GM21717 (cell line): ENCODE measurements at regions not wholly inside any gene's neighbourhood (a gene's known extent, or its start where the extent isn't known, plus 50 kb on each side); places are given as distances from the start of the nearest gene placed in this dataset.
"Not testable (repeated sequence)": the region's sequence is repeated elsewhere in the genome, so short reads cannot be mapped to it uniquely, and the experiment has no call there.

ENCODE experiments used
- ATAC-seq: cut with Tn5 transposase; IDR thresholded peaks from one replicate; pipeline ENCODE4 v1.9.1; 2021; ENCODE audit warnings: mild to moderate bottlenecking, moderate library complexity; ENCODE audit not compliant: unreplicated experiment

GRCh38 chr22:49475253-49475652 is 352.4 kb downstream of the BRD1 start:
- ATAC-seq, result no peak

DNA sequence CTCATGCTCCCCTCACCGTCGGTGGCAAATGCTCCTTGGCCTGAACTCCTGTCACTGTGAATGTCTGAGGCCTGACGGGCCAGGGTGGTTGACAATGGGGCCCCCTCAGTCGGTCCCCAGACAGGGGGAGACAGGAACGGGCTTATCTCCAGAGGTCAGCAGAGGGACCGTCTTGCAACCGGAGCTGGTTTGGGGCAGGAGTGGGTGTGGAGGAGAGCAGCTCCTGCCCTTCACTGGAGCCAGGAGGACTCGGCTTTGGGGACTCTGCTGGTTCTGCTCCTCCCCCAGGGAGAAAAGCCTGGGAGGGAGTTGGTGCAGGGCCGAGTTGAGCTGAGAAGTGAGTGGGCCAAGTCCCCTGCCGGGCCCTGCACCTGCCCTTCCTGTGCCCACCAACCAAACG is 354.4 kb downstream of the BRD1 start:
- ATAC-seq, result no peak

DNA sequence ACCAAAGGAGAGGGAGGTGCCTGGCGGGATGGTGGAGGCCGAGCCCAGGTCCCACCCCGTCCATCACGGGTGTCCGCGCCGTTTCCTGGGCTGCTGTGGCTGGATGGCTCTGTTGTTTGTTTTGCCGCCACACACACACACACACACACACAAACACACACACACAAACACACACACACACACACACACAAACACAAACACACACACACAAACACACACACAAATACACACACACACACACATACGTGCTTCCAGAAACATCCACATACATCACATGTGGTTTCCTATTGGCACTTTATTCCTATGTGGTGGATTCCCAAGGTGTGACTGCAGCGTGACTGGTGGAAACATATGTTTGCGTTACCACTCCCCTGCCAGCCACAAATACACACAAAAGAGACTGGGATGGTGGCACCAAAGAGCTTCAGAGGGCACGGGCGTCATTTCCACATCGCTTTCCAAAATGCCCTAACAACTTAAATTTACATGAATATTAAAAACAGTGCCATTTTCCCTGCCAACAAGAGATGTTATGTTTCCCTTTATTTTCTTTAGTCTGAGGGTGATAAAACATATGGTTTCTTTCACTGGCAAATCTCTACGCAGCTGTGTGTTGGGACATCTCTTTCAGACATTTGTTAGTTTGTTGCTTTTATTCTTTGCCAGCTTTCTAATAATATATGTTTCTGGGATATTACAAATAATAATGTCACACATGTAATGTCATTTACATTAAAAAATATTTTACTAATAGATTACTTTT is 356.8 kb downstream of the BRD1 start:
- ATAC-seq, result no peak

DNA sequence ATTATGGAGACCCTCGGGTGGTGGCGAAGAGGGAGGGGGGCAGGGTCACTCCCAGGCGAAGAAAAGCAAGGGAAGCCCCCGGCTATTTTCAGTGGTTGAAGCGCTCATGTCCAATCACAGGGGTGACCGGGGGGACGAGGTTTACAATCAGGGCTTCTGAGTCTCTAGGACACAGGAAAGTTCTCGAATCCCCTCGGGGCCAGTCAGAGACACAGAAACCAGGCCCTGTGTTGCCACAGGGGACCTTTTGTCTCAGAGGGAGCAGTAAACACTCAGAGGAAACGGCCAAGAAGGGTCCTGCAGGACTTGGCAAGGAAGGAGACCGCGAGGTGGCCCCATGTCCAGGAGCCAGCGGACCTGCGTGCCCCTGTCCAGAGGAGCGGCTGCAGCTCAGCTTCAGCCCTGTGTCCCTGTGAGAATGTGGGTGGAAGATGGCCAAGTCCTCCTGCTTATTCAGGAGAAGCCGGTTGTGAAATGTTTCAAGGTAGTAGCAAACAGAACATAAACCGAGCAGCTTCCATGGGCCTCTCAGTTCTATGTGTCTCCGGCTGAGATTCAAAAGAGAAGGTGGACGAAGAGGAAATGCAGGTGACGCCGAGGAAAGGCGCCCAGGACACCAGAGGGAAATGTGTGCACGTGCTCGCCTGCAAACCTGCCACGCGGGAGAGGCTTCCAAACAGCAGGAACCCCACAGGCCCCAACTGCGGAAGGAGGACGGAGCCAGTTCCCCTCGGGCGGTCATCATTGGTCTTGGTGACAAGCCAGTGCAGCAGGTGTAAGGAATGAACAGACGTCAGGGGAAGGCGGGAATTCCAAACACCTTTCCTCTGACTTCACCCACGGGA is 357.6 kb downstream of the BRD1 start:
- no peak for ATAC-seq

DNA sequence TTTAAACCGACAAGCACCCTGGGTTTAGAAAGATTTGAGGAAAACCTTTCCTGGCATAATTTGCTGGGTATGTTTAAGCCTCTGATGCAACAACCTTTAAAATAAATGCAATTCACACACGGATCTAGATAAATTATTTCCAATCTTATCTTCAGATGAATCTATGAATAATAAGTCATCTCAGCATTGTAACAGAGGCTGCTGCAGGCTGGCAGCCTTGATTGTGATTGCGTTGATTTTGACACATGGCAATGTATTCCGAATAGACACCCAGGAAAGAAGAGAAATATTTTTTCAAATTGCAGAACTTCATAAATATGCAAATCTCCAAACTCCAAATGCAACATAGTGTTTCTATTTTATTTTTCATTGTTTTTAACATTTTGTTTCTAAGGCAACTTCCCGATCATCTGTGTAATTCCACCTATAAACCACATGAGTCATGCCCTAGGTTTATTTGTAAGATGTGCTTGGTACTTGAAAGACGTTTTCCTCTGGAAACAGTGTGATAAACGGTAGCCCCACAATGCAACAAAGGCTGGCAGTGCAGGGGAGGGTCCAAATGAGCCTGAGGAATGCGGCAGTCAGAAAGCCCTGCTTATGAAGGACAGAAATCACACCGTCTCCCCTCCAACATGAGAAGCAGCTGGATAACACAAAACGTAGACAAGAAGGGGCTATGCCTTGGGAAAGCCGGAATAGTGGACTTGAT is 359.0 kb downstream of the BRD1 start:
- ATAC-seq, result no peak

GRCh38 chr22:49466878-49467595 is 360.6 kb downstream of the BRD1 start:
- no peak for ATAC-seq

GRCh38 chr22:49464037-49464436 is 363.6 kb downstream of the BRD1 start:
- ATAC-seq, result no peak

DNA sequence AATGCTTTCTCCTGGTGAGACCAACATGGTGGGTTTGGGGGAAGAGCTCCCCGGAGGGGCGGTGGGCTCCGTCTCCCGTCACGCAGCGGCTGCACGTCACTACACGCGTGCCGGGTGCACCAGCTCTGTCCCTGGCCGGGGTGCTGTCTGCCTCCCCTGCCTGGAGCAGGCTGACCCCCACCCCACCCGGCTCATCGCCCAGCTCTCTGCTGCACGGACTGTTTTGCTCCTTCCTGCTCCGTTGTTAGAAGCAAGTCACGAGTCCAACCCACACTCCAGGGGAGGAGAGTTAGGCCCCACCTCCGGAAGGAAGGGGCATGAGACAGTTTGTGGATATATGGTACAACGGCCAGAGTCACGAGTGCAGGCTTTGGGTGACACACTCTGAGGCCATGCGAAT is 364.9 kb downstream of the BRD1 start:
- no peak for ATAC-seq

DNA sequence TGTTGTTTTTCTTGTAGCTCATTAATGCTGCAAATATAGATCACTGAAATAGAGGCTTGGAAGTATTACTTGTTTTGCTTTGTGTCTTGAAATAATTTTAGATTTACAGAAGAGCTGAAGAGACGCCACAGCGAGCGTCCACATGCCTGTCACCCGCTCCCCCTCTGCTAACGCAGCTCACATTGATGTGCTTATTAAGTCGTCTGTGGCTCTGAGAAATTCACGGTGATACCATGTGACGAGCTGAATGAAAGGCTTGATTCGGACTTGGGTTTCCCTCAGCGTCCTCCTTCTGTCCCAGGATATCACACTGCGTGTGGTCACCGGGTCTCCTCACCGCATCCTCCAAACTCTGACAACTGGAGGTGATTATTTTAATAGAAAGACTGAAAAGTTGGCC is 365.4 kb downstream of the BRD1 start:
- no peak for ATAC-seq

GRCh38 chr22:49461674-49462073 is 366.0 kb downstream of the BRD1 start:
- no peak for ATAC-seq

- no peak for ATAC-seq
Measured at GRCh38 chr22:49460592-49461281, 366.9 kb downstream of the BRD1 start.

DNA sequence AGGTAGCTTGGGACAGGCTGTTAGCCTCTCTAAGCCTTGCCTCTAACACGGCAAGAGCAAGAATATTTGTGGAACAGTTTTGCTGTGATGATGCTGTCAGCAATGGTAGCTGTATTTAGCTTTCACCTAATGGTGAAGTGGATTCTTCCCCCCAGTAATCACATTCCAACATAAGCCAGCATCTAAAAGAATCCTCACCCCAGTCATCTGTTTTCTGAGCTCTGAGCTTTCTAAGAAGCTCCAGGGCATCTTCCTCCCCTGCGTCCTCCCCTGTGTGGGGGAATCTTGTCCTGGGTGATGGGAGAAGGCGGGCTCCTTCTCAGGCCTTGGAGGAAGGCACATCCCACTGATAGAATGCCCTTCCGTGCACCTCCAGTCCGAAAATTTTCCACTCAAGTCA is 367.6 kb downstream of the BRD1 start:
- ATAC-seq, result no peak

DNA sequence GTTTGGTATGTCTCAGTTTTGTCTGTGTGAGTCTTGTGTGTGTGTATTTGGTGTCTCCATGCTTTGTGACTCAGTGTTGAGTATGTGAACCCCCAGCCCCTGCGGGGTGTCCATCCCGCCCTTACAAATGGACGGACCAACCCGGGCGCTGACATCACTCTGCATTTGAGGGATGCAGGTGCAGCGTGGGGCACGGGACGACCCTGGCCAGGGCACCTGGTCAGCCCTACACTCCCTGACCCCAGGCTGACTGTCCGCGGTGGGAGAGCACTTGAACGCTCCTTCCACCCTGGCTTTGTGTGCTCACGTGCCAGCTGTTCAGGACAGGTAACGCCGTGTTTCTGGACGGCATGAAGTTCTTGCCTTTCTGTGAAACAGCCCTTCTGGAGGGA is 369.0 kb downstream of the BRD1 start:
- no peak for ATAC-seq

DNA sequence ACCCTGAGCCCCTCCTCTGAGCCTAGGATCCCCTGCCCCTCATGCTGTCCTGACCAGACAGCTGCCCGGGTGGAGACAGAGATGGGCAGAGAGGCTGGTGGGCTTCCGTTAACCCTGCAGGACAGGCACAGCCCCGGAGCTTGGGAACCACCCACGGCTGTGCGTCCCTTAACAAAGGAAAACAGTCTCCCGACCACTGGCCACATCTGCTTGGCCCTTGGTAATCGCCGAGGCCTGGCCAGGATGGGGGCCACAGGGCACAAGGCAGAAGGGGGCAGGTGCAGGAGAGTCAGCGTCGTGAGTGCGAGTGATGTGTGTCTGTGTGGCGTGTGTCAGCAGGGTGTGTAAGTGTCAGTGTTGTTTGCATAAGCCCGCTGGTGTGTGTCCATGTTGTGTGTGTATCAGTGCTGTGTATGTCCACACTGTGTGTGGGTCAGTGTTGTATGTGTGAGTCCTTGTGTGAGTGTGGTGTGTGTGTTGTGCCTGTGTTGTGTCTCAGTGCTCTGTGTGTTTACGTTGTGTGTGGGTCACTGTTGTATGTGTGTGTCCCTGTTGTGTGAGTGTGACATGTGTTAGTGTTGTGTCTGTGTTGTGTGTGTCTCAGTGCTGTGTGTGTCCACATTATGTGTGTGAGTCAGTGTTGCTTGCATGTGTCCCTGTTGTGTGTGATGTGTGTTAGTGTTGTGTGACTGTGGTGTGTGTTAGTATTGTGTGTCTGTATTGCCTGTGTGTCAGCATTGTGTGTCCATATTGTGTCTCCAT is 369.5 kb downstream of the BRD1 start:
- no peak for ATAC-seq

- ATAC-seq, result no peak
Measured at GRCh38 chr22:49457146-49457545, 370.5 kb downstream of the BRD1 start.

DNA sequence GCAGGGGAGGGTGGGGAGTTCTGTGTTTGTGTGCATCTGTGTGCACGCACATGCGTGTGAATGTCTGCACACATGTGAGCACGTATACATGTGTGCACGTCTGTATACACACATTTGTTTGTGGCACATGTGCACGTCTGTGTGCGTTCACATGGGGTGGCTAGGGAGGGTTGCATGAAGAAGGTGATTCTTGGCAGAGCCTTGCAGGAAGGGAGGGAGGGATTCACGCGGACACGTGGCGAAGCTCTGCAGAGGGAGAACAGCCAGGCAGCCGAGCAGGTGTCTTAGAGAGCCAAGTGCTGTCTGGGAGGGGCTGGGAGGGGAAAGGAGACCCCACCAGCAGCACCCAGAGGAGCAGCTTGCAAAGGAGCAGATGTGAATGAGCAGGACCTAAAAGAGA is 372.1 kb downstream of the BRD1 start:
- no peak for ATAC-seq

DNA sequence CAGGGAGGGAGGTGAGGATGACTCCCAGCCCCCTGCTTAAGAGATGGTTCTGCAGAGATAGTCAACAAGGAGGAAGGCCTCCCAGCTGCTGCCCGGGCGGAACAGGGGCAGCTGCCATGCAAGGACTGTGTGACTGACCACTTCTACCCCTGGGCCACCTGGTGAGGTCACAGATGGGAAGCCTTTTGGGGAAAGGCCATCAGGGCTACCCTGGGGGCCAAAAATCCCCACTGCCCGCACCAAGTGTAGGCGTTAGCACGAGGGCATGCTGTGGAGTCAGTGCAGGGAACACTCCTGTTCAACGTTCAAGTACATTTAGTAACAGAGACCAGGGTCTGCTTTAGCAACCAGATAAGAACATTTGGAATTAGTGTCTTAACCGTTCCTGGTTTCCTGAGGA is 372.9 kb downstream of the BRD1 start:
- ATAC-seq, result no peak

DNA sequence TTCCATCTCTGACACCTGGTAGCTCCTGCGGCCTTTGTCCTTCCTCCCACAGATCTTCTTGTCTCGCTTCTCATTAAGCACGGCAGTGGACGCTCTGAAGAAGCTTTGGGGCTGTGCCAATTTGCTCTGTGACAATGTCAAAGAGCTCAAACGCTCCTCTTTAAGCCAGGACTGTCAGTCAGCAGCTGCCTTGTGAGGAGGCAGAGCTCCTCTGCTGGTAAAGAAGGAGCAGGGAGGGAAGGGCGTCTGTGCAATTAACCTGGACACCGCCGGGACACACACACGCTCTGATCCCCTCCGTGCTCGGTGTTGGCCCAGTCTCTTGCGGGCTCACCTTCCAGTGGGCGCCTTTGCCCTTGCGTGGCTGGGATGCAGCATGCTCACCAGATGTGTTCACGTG is 373.9 kb downstream of the BRD1 start:
- ATAC-seq, result no peak

- not testable (repeated sequence) for ATAC-seq
Measured at GRCh38 chr22:49453019-49453418, 374.7 kb downstream of the BRD1 start.
